ENCODE measurements at regions not wholly inside any gene's neighbourhood (a gene's known extent, or its start where the extent isn't known, plus 50 kb on each side); places are given as distances from the start of the nearest gene placed in this dataset.

DNA sequence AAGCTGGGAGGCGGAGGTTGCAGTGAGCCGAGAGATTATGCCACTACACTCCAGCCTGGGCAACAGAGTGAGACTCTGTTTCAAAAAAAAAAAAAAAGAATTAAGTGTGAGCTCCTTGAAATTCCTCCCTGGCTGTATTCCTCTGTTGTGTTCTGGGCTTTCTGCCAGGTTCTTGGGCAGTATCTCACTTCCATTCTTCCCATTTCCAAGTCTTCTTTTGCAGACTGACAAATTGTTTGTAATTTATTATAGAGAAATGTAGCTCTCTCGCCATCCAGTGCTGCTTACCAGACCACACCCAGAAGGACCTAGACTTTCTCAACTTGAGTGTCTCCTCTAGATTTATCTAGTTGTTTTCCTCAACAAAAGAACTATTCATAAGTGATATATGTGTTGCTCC lies 105.0 kb upstream of the ADGRL2 start:
- DNase-seq: no peak

DNA sequence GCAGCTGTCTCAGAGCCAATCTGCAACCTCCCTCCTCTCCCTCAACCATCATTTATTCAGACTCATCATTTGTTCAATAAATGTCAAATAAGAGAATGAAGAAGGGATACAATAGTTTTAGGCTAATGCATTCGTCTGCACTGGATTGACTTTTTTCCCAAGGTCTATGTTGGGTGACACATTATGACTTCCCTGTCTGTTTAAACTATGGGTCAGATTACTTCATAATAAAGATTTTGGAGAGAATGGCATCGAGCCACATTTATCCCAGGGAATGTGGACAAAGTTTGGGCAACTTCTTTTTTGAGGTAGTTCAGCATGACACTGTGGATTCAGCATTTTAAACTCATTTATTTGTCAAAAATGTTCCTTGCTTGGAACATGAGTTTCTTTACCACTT lies 107.4 kb upstream of the ADGRL2 start:
- no peak for DNase-seq

DNA sequence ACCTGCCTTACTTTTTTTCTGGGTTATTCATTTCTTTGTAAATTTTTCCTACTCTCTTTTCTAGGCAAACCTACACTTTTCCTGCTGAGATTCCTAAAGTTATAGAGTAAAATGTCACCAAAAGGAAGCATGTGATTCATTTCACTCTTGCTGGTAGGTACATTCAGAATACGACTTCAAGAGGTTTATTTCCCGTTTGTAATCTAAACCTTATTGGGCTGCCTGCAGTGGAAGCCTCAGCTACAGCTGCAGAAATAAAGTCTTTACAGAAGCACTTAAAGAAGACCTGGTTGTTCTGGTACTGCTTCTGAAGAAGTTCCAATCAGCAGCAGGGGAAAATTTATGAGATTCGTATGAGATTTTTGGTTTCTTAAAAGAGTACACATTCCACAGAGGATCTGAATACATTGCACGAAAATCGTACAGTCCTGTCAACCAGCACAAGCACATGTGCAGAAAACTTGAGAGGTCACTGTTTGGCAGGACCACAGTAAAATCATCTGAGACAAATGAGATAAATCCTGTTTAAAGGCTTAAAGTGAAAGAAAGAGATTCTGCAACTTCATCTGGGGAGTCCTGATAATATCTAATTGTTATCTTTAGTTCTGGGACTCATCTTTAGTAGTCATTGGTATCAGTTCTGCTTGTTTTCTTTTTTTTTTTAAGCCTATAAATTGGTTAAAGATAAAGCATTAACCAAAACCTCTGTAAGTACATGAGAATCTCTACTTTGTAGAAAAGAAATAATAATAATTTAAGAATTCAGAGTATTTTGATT lies 109.9 kb upstream of the ADGRL2 start:
- no peak for DNase-seq

DNA sequence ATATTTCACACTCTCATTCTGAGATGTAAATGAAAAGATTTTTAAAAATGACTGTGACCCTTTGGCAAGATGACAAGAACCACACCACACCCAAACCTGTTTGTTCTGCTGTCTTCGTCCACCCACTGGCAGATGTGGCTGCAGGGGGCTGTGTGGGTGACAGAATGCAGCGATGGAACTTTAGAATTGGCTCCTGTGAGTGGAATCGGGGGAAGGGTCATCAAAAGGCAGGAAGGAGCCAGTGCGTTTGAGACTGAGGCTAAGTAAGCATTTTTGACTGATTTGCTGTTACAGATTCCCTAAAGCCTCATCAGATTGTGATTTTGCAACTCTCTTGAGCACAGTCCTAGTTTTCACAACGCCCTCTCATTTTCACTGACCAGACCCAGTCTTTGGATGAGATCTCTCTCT lies 111.2 kb upstream of the ADGRL2 start:
- no peak for DNase-seq

DNA sequence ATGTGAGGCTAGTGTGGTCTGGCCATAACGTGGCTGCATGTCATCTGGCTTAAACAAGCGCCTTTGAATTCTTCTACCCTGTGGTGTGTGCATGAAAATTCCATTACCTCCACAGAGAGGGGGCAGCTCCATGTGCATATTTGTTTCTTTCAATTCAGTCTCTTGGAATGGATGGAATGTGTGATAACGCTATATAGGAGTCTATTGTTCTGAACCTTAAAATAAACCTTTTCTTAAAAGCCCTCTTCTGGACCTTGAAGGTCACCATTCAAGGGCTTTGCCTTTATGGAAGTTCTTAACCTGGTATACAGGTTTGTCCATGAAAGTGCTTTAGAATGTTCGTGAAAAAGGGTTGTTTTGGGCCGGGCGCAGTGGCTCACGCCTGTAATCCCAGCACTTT lies 118.2 kb upstream of the ADGRL2 start:
- no peak for DNase-seq

DNA sequence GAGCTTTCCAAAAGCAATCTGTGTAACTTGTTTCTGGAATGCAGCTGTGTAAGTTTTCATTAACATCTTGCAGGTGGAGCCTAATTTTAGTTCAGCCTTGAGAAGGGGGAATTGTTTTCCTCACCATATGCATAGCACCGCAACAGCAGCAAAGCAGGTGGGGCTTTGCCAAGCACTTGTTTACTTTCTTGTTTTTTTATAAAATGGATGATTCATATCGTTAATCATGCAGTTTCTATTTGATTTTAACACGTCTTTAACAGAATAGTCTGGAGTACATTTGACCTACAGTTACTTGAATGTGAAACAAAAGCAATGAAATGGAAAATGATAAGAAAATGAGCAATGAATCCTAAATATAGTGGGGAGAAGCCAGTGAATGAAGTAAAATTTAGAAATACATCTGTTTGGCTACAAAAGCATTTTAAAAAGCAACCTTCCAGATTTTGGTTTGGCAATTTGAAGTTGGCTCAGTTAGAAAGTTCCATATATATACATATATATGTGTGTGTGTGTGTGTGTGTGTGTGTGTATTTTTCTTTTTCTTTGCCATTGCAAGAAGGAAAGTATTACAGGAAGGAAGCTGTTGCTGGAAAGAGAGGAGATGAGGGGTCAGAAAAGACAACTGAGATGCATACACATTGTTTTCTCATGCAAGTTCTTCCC lies 119.0 kb upstream of the ADGRL2 start:
- no peak for DNase-seq

DNA sequence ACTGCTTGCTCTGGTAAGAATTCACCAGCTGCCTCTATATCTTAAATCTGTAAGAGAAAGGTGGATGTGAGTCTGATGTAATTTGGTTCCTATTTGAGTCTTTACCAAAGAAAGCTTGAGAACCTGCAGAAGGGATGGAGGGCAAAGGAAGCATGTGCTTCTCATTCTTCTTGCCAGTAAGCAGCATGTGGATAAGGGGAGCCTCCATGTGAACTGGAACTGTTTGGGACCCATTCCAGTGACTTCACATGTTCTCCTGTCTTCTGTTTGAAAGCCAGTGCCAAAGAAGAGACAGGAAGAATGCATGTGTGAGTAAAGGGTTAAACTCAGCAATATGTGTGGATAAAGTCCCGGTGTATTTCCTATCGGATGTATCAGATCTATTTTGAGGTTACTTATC lies 119.6 kb upstream of the ADGRL2 start:
- DNase-seq: no peak

DNA sequence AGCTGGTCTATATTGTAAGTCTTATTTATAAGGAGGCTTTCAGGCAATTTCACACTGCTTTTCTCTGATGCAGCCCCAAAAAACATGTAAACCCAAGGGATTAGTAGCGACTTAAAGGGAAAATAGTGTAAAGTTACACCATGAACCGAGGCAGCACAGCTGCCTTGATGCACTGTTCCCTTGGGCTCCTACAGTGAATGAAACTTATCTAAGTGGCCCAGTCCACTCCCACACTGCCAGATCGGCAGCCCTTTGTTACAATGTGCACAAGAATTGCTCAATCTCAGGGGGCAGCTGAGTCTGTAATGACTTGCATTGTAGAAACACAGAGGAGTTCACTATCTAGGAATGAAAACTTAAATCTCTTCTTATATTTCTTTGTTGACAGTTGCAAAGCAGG lies 120.8 kb upstream of the ADGRL2 start:
- no peak for DNase-seq

DNA sequence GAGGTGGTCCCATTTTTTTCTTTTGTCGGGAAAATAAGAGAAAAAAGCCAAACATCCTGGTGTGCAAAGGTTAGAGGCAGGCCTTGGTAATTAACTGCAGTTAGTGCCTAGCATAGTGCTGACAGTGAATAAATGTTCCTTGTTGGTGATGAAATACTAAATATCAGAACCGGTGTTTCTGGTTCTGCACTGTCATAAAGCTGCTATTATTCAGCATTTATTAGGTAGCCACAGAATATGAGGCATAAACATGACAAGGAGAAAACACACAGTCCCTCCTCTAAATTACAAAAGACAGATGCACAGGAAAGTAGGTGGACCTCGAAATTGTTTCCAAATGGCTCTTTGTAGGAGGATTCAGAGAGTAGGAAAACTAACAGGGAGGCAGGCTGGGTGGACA lies 122.0 kb upstream of the ADGRL2 start:
- no peak for DNase-seq

DNA sequence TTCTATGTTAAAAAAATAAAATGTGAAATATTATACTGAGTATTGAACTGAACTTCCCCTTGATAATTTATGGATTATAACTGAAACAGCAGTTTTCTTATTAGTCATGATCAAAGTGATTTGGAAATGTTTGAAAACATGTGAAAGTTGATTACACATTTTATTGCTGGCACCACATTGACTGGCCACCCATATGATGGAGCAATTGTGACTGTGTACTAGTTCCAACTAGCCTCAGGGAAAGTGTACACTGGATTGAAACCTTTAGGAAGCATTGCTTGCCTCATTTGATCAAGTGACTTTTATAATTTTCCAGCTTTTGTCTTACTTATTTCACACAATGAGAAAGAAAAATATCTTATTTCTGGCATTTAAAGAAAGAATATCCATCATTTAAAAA lies 128.0 kb upstream of the ADGRL2 start:
- no peak for DNase-seq

DNA sequence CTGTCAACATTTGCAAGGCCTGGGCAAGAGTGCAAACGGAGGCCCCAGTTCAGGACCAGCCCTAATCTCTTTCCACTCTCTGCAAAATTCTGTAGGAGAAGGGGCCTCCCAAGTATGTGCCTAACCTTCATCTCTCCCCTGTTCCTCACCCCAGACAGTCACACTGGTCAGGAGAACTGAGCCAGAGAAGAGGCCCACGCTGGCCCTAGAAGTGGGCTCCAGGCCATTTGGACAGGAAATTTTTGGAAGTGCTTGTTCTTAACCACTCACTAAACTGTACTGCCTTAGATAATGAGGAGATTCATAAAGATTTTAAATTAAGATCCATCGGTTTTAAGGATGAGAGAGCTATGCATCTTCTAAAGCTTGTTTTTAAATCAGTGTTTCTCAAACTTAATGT lies 129.7 kb upstream of the ADGRL2 start:
- no peak for DNase-seq

DNA sequence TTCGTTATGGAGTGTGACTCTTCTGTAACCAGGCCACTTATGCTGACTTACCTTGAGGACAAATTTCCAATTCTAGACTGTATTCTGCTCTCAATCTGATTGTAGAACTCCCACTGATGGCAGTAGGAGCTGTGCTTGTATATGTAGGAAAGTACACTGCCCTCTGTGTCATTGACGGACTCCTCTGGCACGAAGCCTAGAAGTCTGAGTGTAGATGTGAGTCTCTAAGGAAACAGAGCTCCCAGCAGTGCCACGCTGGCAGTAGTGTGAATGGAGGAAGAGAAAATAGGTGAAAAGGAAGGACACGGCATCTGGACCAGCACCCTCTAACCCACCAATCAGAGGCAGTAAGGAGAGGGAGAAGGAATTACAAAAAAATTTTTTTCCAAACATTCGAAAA lies 130.4 kb upstream of the ADGRL2 start:
- no peak for DNase-seq

DNA sequence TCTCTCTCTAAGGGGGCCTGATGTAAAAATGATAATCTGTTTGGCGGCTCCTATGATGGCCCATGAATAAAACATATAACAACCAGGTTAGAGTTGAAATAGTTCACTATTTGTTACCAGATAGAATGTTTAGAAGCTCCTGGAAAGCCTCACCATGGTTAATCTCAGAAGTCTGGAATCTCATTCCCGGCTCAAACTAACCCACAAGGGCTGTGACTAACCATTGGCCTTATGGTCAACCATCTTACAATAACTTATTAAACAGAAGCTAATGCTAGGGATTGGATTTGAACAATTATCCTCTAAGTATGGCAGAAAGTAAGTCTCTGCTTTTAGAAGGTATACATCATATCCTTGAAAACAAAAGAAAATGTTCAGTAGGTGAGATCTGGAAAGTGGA lies 134.1 kb upstream of the ADGRL2 start:
- no peak for DNase-seq

DNA sequence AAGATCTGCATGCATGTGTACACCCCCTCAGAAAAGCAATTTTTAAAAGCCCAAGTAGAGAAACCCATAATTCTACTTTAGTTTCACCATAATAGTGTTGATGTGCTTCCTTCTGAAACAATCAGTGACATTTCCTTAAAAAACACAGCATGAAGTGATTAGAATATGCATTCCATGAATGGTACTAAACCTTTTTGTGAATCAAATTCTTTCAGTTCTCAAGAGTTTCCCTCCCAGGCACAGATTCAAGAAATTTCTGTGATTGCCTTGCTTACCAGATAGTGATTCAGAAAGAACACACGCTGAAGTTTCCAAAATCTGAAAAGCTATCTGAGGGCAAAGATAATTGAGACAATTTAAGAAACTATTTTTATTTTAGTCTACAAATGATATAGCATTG lies 136.4 kb upstream of the ADGRL2 start:
- no peak for DNase-seq

DNA sequence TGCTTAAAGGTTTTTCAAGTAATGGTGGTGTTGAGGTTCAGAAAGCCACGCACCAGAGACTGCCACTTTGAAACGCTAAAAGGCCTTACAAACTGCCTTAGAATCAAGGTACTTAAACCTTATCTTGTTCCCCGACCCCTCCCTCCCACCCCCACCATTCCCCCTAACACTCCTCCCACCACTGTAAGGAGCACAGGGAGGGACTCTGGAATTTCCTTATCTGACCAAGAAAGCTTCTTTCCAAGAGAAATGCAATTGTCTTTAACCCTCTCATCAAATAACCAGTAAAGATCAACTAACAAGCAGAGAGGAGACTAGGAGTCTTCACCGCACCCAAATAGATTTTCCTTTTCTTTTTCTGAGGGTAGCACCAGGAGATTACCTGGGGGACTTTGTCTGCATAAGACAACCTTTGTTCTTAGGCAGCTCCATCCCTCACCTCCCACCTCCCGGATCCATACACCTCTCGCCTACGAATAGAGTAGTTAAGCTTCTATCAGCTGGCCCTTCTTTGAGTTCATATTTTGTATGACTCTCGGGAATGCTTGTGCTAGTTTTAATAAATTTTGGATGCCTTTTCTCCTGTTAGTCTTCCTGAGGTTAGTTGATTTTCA lies 137.7 kb upstream of the ADGRL2 start:
- no peak for DNase-seq

DNA sequence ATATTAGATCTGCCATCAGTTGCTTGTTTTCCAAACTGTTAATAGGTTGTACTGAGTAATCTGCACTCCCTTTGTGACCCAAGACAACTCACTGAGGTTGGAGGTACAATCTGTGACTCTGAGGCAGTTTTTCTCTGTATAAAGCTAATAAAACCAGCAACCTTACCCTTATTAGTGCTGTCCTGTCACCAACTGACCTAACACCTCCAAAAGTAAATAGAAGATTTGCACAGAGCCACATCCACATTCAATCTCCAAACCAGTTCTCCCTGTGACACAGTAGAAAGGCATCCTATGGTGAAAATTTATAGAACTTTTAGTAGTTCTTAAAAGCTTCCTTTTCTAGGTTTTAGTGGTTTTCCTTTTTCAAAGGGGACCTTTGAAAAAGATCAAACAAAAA lies 140.4 kb upstream of the ADGRL2 start:
- no peak for DNase-seq

DNA sequence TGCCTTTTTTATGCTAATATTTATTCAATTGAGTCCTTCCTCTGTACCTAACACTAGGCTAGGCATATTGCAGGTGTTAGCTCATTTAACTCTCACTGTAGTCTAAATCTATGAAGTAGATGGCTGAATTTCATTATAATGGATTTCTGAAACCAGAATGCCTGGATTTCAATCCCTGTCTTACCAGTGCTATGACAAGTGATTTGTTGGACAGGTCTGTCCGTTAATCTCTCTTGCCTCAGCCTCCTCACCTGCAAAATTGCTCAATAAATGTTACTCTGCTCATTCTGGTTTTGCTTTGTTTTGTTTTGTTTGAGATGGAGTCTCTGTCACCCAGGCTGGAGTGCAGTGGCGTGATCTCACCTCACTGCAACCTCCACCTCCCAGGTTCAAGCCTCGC lies 146.1 kb upstream of the ADGRL2 start:
- DNase-seq: no peak

DNA sequence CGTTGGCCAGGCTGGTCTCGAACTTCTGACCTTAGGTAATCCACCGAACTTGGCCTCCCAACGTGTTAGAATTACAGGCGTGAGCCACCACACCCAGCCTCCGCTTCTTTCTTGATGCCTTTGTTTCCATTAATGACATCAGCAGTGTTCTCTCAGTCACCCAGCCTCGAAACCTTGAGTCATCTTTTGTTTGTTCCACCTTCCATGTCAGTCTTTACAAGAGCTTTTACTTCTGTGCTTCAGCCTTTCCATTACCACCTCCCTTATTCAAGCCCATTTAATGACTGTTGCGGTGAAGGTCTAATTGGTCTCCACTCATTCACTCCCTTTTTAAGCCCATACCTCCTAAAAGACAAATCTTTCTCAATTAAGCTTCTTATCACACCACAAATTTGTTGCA lies 146.6 kb upstream of the ADGRL2 start:
- DNase-seq: no peak

DNA sequence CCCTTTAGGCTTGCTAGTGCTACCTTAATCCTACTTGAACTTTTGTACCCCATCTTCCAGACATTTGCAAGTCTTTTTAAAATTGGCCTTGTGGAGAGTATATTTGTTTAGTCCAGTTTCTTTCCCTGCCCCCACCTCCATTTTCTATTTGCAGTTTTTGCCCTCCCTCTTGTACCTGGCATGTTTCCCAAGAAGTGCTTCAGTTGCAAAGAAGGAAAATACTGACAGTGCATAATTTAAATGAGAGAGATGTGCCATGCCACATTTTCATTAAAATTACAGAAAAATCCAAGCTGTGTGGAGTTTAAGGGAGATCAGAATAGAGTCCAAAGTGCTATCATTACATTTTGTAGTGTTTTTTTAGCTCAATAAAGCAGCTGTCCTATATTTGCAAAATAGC lies 150.0 kb upstream of the ADGRL2 start:
- no peak for DNase-seq

DNA sequence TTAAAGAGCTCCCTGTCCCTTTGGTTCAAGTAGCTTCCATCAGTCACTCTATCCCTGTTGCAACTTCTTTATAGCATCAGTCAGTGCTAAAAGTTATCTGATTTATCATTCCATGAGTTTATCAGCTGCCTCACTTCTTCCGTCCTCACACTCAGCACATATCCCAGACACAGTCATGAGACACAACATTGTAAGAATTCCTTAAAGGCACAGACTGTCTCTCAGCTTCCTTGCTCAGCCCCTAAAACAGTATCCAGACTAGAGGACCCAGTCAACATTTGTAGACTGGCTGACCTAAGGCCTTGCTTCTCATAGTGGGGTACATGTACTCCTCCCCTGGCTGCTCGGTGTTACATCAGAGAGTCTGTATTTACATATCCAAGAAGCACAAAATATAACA lies 164.9 kb upstream of the ADGRL2 start:
- no peak for DNase-seq

DNA sequence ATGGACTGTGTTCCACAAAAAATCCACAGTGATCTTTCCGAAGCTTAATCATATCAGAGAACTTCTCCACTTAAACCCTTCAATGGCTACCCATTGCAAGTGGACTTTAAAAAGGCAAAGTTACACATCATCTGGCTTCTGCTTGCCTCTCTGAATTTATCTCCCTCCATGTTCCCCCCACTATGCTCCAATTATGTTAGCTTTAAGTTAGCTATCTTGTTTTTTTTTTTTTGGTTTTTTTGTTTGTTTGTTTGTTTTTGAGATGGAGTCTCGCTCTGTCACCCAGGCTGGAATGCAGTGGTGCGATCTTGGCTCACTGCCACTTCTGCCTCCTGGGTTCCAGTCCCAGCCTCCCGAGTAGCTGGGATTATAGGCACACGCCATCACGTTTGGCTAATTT lies 166.4 kb upstream of the ADGRL2 start:
- no peak for DNase-seq

DNA sequence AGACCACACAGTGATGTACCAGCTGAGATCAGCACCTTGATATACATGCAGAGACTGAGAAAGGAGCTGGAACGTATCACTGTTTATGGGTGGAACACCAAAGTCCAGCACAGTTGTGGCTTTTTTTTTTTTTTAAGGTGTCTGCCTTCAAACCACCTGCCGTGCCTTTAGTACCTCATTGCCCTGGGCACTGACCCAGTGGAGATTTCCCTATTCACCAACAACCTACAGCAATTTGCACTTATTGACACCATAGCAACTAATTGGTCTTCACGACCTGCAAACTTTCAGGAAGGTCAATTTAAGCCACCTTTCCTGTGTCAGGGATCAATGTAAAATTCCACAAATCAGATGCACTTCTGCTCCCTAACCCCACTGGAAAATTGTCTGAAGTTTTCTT lies 181.6 kb upstream of the ADGRL2 start:
- no peak for DNase-seq

DNA sequence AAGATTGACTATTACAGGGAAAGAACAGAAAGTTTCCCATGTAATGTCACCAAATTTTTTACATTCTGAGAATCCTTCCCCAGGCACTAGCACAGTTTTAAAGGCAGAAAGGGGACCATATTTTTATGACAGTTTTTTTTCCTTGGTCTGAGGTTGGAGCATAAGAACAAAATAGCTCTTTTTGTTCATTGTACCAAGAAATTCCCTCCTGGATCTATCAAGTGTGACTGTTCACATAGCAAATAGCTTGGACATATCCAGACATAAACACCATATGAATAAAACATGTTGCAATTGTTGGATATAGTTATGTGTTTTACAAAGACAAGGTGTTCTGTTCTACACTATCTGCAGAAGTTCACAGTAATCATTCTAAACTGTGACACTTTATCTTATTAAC lies 182.4 kb upstream of the ADGRL2 start:
- DNase-seq: no peak

DNA sequence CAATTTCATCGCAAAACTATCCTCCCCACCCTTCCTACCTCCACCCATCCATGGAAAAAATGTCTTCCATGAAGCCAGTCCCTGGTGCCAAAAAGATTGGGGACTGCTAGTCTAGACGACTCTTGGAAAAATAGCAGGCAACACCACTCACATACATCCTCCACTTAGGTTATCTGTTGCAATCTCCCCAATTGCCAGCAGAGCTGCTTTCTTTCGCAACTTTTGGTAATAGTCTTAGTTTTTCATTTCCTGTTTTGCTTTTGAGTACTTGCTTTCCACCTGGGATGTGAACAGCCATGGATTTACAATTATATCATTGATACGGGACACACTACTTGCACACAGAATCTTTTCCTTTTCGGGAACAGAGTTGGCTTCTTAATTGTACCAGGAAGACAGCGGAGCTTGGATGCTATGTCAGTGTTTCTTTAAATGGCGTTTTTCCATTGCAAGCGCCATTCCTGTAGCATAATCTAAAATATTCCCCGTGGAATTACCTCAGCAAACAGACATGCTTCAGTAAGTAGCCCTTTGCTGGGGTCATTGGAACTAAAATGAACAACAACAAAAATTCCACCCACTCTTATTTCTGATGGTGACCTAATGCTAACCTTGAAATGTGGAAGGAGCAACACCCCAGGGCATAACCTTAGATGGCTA lies 183.3 kb upstream of the ADGRL2 start:
- peak in 1 of 2 donors; percentile 1 for DNase-seq
